ENCODE measurements at regions not wholly inside any gene's neighbourhood (a gene's known extent, or its start where the extent isn't known, plus 50 kb on each side); places are given as distances from the start of the nearest gene placed in this dataset.

DNA sequence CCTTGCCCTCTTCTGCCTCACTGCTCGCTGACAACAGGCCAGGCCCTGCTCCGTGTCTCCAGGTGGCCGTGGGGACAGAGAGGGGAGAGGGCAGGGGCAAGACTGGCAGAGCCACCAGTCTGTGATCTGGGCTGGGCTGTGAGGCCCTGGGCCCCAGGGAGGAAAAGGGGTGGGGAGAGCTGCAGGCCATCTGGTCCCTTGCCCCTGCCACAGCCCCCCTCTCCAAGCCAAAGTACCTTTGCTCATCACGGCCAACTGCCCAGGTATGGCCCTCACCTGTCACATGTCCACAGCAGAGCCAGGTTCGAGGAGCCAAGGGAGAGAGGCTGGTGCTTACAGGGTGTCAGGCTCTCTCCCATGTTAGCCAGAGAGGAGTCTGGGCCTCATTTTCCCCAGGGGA, 91.4 kb upstream of the LHX1 start:
- TF ChIP-seq, protein P1, sequence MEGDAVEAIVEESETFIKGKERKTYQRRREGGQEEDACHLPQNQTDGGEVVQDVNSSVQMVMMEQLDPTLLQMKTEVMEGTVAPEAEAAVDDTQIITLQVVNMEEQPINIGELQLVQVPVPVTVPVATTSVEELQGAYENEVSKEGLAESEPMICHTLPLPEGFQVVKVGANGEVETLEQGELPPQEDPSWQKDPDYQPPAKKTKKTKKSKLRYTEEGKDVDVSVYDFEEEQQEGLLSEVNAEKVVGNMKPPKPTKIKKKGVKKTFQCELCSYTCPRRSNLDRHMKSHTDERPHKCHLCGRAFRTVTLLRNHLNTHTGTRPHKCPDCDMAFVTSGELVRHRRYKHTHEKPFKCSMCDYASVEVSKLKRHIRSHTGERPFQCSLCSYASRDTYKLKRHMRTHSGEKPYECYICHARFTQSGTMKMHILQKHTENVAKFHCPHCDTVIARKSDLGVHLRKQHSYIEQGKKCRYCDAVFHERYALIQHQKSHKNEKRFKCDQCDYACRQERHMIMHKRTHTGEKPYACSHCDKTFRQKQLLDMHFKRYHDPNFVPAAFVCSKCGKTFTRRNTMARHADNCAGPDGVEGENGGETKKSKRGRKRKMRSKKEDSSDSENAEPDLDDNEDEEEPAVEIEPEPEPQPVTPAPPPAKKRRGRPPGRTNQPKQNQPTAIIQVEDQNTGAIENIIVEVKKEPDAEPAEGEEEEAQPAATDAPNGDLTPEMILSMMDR (tag by site-specific recombination; IDR thresholded peaks at IDR 0.05), result no peak
- TF ChIP-seq ZNF223 (tag by site-specific recombination; IDR thresholded peaks at IDR 0.05) (no peak), ZNF184 (tag by site-specific recombination; IDR thresholded peaks at IDR 0.05) (no peak), ZNF426 (tag by site-specific recombination; IDR thresholded peaks at IDR 0.05) (no peak), ZNF175 (tag by site-specific recombination; IDR thresholded peaks at IDR 0.05) (no peak), ZNF768 (tag by site-specific recombination; IDR thresholded peaks at IDR 0.05) (no peak), SP3 (tag by site-specific recombination; IDR thresholded peaks at IDR 0.05) (no peak), ZNF174 (tag by site-specific recombination; IDR thresholded peaks at IDR 0.05) (no peak), YY1 (tag by site-specific recombination; IDR thresholded peaks at IDR 0.05) (no peak), ZNF214 (tag by site-specific recombination; IDR thresholded peaks at IDR 0.05; ENCODE audit: borderline replicate concordance) (no peak), ZBTB17 (tag by site-specific recombination; IDR thresholded peaks at IDR 0.05) (no peak), ZNF146 (tag by site-specific recombination; IDR thresholded peaks at IDR 0.05) (no peak), ZNF366 (tag by site-specific recombination; conservative IDR thresholded peaks at IDR 0.05) (no peak)
- TF ChIP-seq, protein P2, sequence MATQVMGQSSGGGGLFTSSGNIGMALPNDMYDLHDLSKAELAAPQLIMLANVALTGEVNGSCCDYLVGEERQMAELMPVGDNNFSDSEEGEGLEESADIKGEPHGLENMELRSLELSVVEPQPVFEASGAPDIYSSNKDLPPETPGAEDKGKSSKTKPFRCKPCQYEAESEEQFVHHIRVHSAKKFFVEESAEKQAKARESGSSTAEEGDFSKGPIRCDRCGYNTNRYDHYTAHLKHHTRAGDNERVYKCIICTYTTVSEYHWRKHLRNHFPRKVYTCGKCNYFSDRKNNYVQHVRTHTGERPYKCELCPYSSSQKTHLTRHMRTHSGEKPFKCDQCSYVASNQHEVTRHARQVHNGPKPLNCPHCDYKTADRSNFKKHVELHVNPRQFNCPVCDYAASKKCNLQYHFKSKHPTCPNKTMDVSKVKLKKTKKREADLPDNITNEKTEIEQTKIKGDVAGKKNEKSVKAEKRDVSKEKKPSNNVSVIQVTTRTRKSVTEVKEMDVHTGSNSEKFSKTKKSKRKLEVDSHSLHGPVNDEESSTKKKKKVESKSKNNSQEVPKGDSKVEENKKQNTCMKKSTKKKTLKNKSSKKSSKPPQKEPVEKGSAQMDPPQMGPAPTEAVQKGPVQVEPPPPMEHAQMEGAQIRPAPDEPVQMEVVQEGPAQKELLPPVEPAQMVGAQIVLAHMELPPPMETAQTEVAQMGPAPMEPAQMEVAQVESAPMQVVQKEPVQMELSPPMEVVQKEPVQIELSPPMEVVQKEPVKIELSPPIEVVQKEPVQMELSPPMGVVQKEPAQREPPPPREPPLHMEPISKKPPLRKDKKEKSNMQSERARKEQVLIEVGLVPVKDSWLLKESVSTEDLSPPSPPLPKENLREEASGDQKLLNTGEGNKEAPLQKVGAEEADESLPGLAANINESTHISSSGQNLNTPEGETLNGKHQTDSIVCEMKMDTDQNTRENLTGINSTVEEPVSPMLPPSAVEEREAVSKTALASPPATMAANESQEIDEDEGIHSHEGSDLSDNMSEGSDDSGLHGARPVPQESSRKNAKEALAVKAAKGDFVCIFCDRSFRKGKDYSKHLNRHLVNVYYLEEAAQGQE (tag by site-specific recombination; IDR thresholded peaks at IDR 0.05), result no peak

Data from HEK293 (cell line).